22Rv1 (cell line): ENCODE measurements at regions not wholly inside any gene's neighbourhood (a gene's known extent, or its start where the extent isn't known, plus 50 kb on each side); places are given as distances from the start of the nearest gene placed in this dataset.

Source experiments
- H3K27ac ChIP-seq: fragments of 450-650 bp; 2 replicates; pipeline ENCODE4 v1.5.1; 2017
- ZFX ChIP-seq: fragments of 450-650 bp; IDR thresholded peaks from 2 replicates; pipeline ENCODE4 v1.6.1; 2017; ENCODE audit warnings: antibody characterized with exemption, borderline replicate concordance
- TF ChIP-seq, protein P1 (sequence below): fragments of 450-650 bp; IDR thresholded peaks from 2 replicates; pipeline ENCODE4 v1.5.1; 2017; ENCODE audit warnings: mild to moderate bottlenecking

- no peak overlapping the region for H3K27ac ChIP-seq
- TF ChIP-seq, protein P1, sequence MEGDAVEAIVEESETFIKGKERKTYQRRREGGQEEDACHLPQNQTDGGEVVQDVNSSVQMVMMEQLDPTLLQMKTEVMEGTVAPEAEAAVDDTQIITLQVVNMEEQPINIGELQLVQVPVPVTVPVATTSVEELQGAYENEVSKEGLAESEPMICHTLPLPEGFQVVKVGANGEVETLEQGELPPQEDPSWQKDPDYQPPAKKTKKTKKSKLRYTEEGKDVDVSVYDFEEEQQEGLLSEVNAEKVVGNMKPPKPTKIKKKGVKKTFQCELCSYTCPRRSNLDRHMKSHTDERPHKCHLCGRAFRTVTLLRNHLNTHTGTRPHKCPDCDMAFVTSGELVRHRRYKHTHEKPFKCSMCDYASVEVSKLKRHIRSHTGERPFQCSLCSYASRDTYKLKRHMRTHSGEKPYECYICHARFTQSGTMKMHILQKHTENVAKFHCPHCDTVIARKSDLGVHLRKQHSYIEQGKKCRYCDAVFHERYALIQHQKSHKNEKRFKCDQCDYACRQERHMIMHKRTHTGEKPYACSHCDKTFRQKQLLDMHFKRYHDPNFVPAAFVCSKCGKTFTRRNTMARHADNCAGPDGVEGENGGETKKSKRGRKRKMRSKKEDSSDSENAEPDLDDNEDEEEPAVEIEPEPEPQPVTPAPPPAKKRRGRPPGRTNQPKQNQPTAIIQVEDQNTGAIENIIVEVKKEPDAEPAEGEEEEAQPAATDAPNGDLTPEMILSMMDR, result no peak
- TF ChIP-seq ZFX, result no peak
Observed at GRCh38 chr14:78074561-78074960, 95.6 kb upstream of the NRXN3 start.

DNA sequence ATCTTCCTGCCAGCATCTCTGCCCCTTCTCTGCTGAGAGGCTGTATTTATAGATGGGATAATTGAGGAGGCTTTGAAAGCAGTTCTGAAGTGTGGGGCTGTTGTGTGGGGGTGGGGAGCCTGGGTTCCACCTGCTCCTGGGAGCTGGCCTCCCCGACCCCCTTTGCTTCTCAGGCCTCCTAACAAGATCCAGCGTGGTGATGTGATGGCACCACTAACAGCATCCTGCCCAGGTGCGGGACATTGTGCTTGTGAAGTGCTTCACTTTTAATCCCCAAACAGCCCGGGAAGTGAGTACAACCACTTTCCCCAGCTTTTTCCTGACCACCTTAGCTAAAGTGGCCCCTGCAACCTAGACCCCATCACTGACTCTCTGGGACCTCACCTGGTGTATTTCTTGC, 95.1 kb upstream of the NRXN3 start:
- no peak overlapping the region for H3K27ac ChIP-seq
- TF ChIP-seq, protein P1, result no peak

GRCh38 chr14:78075555-78076277, 94.5 kb upstream of the NRXN3 start:
- H3K27ac ChIP-seq, result no peak overlapping the region
- TF ChIP-seq, protein P1, result no peak
- no peak for TF ChIP-seq ZFX

DNA sequence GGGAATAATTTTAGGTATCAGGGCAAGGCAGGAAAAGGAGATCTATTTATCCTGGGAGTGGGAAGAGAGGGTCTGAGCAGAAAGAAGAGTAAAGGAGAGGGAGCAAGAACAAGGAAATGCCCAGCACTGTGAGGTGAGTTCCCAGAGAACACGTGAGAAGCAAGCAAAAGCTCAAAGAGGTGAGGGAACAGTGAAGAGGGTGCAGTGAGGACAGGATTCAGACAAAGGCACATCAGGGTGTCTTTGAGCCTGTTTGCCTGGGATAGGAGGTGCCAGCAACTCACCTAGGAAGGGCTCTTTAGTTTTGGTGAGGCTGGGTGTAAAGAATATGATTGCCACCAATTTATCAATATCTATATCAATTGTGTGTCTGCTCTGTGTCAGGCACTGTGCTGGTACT, 88.9 kb upstream of the NRXN3 start:
- TF ChIP-seq, protein P1, result no peak
- no peak for TF ChIP-seq ZFX
- no peak overlapping the region for H3K27ac ChIP-seq

- H3K27ac ChIP-seq, result no peak overlapping the region
- no peak for TF ChIP-seq ZFX
- TF ChIP-seq, protein P1, result no peak
Observed at GRCh38 chr14:78083837-78084236, 86.3 kb upstream of the NRXN3 start.

DNA sequence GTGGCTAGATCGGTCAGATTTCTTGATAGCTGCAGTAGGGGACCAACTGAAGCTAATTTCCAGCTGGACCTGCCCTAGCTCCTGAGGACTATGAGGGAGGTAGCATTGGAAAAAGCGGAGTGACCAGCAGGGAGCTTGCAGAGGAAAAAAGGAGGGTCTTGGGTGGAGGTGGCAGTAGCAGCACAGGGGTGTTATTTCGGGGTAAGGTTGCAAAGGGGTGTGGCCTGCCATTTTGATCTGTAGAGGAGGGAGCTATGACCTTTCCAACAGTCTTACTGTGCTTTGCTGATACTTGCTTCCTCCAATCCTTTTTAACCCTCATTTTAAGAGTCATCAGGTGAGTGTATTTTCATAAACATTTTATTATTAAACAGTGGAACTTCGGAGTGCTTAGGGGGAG, 83.8 kb upstream of the NRXN3 start:
- H3K27ac ChIP-seq, result no peak overlapping the region
- no peak for TF ChIP-seq ZFX
- TF ChIP-seq, protein P1, result no peak

- TF ChIP-seq, protein P1, result no peak
- TF ChIP-seq ZFX, result no peak
- no peak overlapping the region for H3K27ac ChIP-seq
Observed at GRCh38 chr14:78088916-78089315, 81.3 kb upstream of the NRXN3 start.
